Stimulated activated CD4-positive, alpha-beta T cell treated with anti-CD3 and anti-CD28 coated beads, Interleukin-15, amount 100 ng/mL, for 24 hours (primary cell): ENCODE measurements at regions not wholly inside any gene's neighbourhood (a gene's known extent, or its start where the extent isn't known, plus 50 kb on each side); places are given as distances from the start of the nearest gene placed in this dataset.

Source experiments
- DNase-seq: peaks from one replicate; pipeline ENCODE4 v3.0.0-alpha.2; 2020

GRCh38 chr2:207464007-207464406 lies 65.8 kb upstream of the CREB1 start:
- no peak for DNase-seq

GRCh38 chr2:207465894-207466293 lies 63.9 kb upstream of the CREB1 start:
- no peak for DNase-seq

GRCh38 chr2:207467716-207468347 lies 61.9 kb upstream of the CREB1 start:
- no peak for DNase-seq

- no peak for DNase-seq
These were observed 61.3 kb upstream of the CREB1 start for GRCh38 chr2:207468488-207468887.

- DNase-seq = no peak
These were observed 60.3 kb upstream of the CREB1 start for GRCh38 chr2:207469451-207469850.

- no peak for DNase-seq
These were observed 59.6 kb upstream of the CREB1 start for GRCh38 chr2:207469943-207470729.

- no peak for DNase-seq
These were observed 58.5 kb upstream of the CREB1 start for GRCh38 chr2:207471261-207471660.

GRCh38 chr2:207472343-207473048 lies 57.3 kb upstream of the CREB1 start:
- DNase-seq = no peak

GRCh38 chr2:207473049-207473930 lies 56.5 kb upstream of the CREB1 start:
- DNase-seq = peak; percentile 50

- DNase-seq = no peak
These were observed 55.9 kb upstream of the CREB1 start for GRCh38 chr2:207473931-207474235.

- peak; percentile 53 for DNase-seq
These were observed 54.8 kb upstream of the CREB1 start for GRCh38 chr2:207474863-207475485.

- no peak for DNase-seq
These were observed 54.2 kb upstream of the CREB1 start for GRCh38 chr2:207475546-207475945.

GRCh38 chr2:207477896-207478295 lies 51.9 kb upstream of the CREB1 start:
- DNase-seq = no peak

- DNase-seq = no peak
These were observed 51.2 kb upstream of the CREB1 start for GRCh38 chr2:207478572-207478971.

GRCh38 chr2:207479198-207479785 lies 50.5 kb upstream of the CREB1 start:
- DNase-seq = no peak
